HFFc6 (cell line): ENCODE measurements at regions not wholly inside any gene's neighbourhood (a gene's known extent, or its start where the extent isn't known, plus 50 kb on each side); places are given as distances from the start of the nearest gene placed in this dataset.

Source experiments
- DNase-seq: peaks from one replicate; pipeline ENCODE4 v3.0.0-alpha.2; 2018
- H3K27ac Mint-ChIP-seq: 2 replicates; pipeline ENCODE4 v1.8.0; 2020; ENCODE audit warnings: mild to moderate bottlenecking, mixed read lengths
- H3K27me3 Mint-ChIP-seq: 2 replicates; pipeline ENCODE4 v1.8.0; 2021; ENCODE audit warnings: mild to moderate bottlenecking, moderate library complexity, mixed read lengths; ENCODE audit not compliant: insufficient read depth
- H3K36me3 Mint-ChIP-seq: 2 replicates; pipeline ENCODE4 v1.8.0; 2021; ENCODE audit warnings: low read depth, mixed read lengths
- H3K4me1 Mint-ChIP-seq: 2 replicates; pipeline ENCODE4 v1.8.0; 2020; ENCODE audit warnings: low read depth, mixed read lengths
- H3K4me3 Mint-ChIP-seq: 2 replicates; pipeline ENCODE4 v1.8.0; 2020; ENCODE audit warnings: mild to moderate bottlenecking, moderate library complexity, mixed read lengths
- H3K9me3 Mint-ChIP-seq: 2 replicates; pipeline ENCODE4 v1.8.0; 2020; ENCODE audit warnings: mild to moderate bottlenecking, mixed read lengths
- CTCF ChIP-seq: fragments of 200-600 bp; sonication (generic); IDR thresholded peaks from 2 replicates; pipeline ENCODE4 v1.5.0; 2021; ENCODE audit warnings: antibody characterized with exemption, mild to moderate bottlenecking

GRCh38 chr10:121078036-121078435 lies 226.9 kb downstream of the WDR11 start:
- peaks cover 2% of the 10 kb centered on the region; the same call in 1 of the 2 replicates for H3K27me3 Mint-ChIP-seq
- H3K36me3 Mint-ChIP-seq, result no peaks in the 10 kb centered on the region
- H3K9me3 Mint-ChIP-seq, result peaks cover 44% of the 10 kb centered on the region
- H3K4me1 Mint-ChIP-seq, result no peaks in the 10 kb centered on the region
- no peak overlapping the region for H3K4me3 Mint-ChIP-seq
- no peak overlapping the region for H3K27ac Mint-ChIP-seq
- no peak for DNase-seq
- TF ChIP-seq CTCF, result no peak

- DNase-seq, result no peak
- TF ChIP-seq CTCF, result no peak
- no peak overlapping the region for H3K4me3 Mint-ChIP-seq
- peaks cover 2% of the 10 kb centered on the region; the same call in 1 of the 2 replicates for H3K27me3 Mint-ChIP-seq
- peaks cover 44% of the 10 kb centered on the region for H3K9me3 Mint-ChIP-seq
- H3K36me3 Mint-ChIP-seq, result no peaks in the 10 kb centered on the region
- H3K27ac Mint-ChIP-seq, result no peak overlapping the region
- no peaks in the 10 kb centered on the region for H3K4me1 Mint-ChIP-seq
Observed at GRCh38 chr10:121078672-121079102, 227.5 kb downstream of the WDR11 start.

- no peaks in the 10 kb centered on the region for H3K36me3 Mint-ChIP-seq
- no peak overlapping the region for H3K4me3 Mint-ChIP-seq
- DNase-seq, result no peak
- peaks cover 2% of the 10 kb centered on the region; the same call in 1 of the 2 replicates for H3K27me3 Mint-ChIP-seq
- TF ChIP-seq CTCF, result no peak
- H3K9me3 Mint-ChIP-seq, result peaks cover 46% of the 10 kb centered on the region
- H3K4me1 Mint-ChIP-seq, result no peaks in the 10 kb centered on the region
- no peak overlapping the region for H3K27ac Mint-ChIP-seq
Observed at GRCh38 chr10:121079226-121079625, 228.1 kb downstream of the WDR11 start.

GRCh38 chr10:121080281-121080891 lies 229.2 kb downstream of the WDR11 start:
- TF ChIP-seq CTCF, result no peak
- Mint-ChIP-seq H3K4me3 (no peak overlapping the region), H3K36me3 (no peaks in the 10 kb centered on the region), H3K27ac (no peak overlapping the region), H3K4me1 (no peaks in the 10 kb centered on the region), H3K9me3 (peaks cover 48% of the 10 kb centered on the region), H3K27me3 (peaks cover 2% of the 10 kb centered on the region; the same call in 1 of the 2 replicates)
- no peak for DNase-seq

GRCh38 chr10:121081306-121081705 lies 230.1 kb downstream of the WDR11 start:
- H3K4me3 Mint-ChIP-seq, result no peak overlapping the region
- H3K27me3 Mint-ChIP-seq, result peaks cover 2% of the 10 kb centered on the region; the same call in 1 of the 2 replicates
- peaks cover 46% of the 10 kb centered on the region for H3K9me3 Mint-ChIP-seq
- no peaks in the 10 kb centered on the region for H3K36me3 Mint-ChIP-seq
- no peak overlapping the region for H3K27ac Mint-ChIP-seq
- no peak for TF ChIP-seq CTCF
- H3K4me1 Mint-ChIP-seq, result no peaks in the 10 kb centered on the region
- DNase-seq, result no peak
